HG03442 (cell line): ENCODE measurements at regions not wholly inside any gene's neighbourhood (a gene's known extent, or its start where the extent isn't known, plus 50 kb on each side); places are given as distances from the start of the nearest gene placed in this dataset.

Experiments used
- ATAC-seq: cut with Tn5 transposase; IDR thresholded peaks from one replicate; pipeline ENCODE4 v1.9.1; 2021; ENCODE audit warnings: mild to moderate bottlenecking, moderate library complexity; ENCODE audit not compliant: unreplicated experiment

DNA sequence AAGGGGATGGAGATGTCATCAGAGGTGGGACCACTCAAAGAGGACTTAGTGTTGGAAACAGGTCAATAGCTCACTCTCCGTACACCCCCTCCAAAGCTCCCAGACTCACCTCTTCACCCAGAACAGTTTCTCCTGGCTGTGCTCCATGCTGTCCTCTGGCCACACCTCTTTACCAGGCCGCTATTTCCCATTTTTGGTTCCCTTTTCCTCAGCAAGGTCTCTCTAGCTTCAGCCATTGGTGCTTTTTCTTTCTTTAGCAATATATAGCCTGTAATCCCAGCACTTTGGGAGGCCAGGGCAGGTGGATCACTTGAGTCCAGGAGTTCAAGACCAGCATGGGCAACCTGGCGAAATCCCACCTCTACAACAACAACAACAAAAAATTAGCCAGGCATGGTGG, 123.6 kb upstream of the SMAD3 start:
- ATAC-seq: no peak

- no peak for ATAC-seq
Observed at GRCh38 chr15:66942649-66943390, 122.6 kb upstream of the SMAD3 start.

- no peak for ATAC-seq
Observed at GRCh38 chr15:66943456-66944095, 121.8 kb upstream of the SMAD3 start.

DNA sequence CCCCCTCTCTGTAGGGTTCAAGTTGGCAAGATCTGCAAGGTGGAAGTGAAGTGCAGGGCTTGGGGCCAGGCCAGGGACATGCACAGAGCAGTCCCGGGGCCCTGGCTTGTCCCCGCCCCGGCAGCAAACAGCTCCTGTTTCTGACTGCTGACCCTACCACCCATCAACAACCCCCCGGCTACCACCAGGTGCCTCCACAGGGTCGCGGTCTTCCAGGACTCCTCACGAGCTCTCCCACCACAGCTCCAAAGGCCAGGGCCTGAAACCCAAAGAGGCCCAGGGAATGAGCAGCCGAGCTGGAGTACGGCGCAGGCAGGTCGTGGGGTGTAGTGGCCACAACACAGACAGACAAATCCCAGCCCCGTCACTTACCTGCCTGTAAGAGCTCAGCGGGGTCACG, 121.3 kb upstream of the SMAD3 start:
- ATAC-seq: no peak

DNA sequence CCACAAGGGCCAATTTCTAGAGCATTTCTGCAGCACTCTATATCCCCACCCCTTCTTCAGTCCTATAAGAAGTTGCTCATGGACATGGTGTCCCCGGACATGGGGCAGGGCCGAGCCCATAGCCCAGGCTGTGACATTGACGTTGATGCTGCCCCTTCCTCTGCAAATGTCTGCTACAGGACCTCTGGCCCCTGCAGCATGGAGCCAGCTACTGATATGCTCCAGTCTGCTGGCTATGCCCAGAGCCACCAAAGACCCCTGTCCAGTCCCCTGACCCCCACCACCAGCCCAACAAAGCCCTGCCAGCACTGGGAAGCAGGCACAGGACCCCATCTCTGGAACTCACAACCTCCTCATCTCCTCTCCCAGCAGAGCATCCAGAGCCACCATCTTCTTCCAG, 120.1 kb upstream of the SMAD3 start:
- ATAC-seq: no peak

- ATAC-seq: no peak
Observed at GRCh38 chr15:66945842-66946241, 119.6 kb upstream of the SMAD3 start.

DNA sequence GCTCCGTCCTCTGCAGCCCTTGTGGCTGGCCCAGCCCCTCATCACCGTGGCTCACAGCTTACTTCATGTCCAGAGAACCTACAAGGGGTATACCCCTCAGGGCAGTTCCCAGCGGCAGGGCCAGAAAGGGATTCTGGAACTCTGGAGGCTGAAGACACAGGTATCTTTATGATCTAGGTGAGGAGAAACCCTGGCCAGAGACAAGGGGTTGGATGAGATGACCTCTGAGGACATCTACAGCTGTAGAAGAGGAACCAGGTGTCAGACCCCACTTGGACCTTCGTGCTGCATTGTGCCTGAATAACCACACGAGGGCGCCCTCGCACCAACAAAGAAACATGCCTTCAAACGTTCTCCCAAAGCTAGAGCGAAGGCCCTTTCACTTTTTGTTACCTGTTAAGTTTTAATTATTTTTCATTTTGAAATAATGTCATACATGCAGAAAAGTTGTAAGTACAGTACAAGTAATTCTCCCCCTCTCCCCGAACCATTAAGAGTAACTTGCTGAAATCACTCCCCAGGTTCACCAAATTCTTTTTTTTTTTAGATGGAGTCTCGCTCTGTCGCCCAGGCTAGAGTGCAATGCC, 118.7 kb upstream of the SMAD3 start:
- ATAC-seq: no peak

DNA sequence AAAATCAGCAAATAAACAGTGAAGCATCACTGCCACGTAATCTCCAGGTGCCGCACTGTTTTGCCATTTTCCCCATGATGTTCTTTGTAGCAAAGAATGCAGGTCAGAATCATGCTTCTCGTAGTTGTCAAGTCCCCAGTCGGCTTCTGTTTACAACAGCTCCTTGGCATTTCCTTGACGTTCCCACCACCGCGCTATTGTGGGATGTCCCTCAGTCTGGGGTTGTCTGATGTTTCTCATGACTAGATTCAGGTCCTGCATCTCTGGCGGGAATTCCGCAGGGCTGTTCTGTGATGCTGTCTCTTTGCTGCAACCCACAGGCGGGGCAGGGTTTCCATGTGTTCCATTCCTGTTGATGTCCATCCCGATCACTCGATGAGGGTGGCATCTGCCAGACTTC, 117.9 kb upstream of the SMAD3 start:
- no peak for ATAC-seq

- no peak for ATAC-seq
Observed at GRCh38 chr15:66948294-66948693, 117.1 kb upstream of the SMAD3 start.

DNA sequence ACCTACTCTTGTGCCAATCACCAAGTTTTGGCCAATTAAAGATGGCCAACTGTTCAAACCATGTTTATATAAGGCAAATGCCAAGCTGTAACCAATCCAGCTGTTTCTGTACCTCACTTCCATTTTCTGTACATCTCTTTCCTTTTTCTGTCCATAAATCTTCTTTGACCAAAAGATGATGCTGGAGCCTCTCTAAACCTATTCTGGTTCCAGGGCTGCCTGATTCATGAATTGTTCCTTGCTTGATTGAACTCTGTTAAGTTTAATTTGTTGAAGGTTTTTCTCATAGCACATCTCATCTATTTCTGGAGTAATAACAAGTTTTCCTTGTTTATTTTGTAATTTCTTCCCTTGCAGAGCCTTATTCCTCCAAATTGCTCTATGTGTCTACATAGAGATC, 115.3 kb upstream of the SMAD3 start:
- no peak for ATAC-seq

GRCh38 chr15:66951531-66952320, 113.7 kb upstream of the SMAD3 start:
- no peak for ATAC-seq

DNA sequence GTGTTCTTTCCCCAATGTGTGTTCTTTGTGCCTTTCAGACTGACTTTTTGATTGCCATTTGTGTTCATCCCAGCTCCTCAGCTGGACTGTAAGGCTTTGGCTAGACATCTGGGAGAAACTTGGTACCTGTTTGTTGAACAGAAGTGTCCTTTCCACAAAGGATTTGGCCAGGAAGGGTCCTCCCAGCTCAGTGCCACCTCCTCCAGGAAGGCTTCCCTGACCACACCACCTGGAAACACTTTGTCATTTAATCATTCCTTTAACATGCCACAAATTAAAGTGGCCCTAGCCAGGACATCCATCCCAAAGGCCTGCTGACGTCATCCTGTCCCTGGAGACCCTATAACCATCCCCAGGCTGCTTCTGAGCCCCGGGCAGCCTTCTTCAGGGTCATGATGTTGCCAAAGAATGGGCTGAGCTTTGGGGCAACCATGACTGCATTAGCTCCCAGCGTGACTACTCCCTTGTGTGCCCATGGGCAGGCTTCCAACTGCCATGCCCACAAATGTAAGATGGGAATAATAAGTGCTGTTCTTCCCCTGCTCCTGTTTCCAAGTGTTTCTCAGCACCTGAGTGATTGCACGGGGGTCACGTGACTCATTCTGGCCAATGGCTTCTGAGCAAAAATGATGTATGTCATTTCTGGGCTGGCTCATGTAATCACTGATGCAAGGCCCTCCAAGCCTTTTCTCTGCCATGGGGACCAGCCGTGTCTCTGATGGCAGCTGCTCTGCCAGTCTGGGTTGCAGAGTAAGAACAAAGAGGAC, 112.5 kb upstream of the SMAD3 start:
- no peak for ATAC-seq

GRCh38 chr15:66953523-66954229, 111.7 kb upstream of the SMAD3 start:
- ATAC-seq: no peak

- ATAC-seq: no peak
Observed at GRCh38 chr15:66954601-66955000, 110.8 kb upstream of the SMAD3 start.

DNA sequence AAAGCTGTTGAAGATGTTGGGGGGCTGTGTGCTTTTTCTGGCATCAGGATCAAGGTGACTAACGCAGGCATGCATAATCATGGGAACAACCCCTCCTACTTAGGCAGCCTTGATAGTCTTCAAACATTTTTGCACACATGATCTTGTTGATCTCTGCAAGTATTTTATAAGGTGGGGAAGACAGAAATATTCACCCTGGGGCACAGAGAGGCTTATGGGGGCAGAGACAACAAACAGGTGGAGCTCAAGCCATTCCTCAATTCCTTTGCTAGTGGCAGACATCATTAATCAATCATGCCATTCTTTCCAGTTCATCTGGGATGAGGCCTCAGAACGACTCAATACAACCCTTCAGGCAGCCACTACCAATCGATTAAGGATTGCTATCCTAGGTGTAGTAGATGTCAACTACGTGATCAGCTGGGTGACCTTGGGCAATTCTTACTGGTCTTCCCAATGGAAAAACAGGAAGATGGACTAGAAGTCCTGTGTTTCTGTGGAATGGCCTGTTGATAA, 110.3 kb upstream of the SMAD3 start:
- no peak for ATAC-seq

GRCh38 chr15:66955871-66956585, 109.4 kb upstream of the SMAD3 start:
- ATAC-seq: no peak

DNA sequence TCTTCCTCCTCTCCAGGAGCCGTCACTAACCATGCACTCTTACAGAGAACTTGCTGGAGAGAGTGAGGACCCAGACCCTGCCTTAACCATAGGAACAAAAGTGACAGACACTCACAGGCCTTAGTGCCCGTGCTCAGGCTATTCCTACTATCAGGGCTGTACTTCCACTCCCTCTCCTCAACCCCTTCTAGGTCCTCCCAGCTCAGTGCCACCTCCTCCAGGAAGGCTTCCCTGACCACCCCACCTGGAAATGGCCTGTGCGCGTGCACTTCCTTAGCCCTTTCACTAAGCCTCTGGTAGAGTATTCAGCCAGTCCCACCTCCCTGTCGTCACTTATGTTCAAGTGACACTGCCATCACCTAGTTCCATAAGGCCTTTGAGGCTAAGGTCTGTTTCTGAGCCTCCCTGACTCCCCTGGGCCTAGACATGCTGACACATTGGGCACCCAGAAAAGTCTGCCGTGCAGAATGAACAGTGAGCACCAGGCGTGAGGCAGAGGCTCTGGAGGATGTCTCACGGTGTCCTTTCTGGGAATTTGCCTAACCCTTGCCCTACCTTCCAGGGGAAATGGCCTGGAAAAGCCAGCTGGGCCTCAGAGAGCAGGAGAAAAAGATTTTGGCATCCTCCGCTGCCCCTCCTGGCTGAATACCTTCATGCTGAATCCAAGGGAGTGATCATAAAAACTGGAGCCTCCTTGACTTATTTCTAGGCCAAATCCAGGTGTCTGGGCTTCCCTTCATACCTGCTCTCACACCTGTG, 108.6 kb upstream of the SMAD3 start:
- ATAC-seq: no peak

GRCh38 chr15:66957431-66957720, 108.0 kb upstream of the SMAD3 start:
- no peak for ATAC-seq

- no peak for ATAC-seq
Observed at GRCh38 chr15:66959066-66959465, 106.3 kb upstream of the SMAD3 start.
